ENCODE measurements at regions not wholly inside any gene's neighbourhood (a gene's known extent, or its start where the extent isn't known, plus 50 kb on each side); places are given as distances from the start of the nearest gene placed in this dataset.
A peak's percentile ranks its signal among the peaks of the same experiment; 100 is the strongest.
"Not testable (repeated sequence)": the region's sequence is repeated elsewhere in the genome, so short reads cannot be mapped to it uniquely, and the experiment has no call there.

- not testable (repeated sequence) for DNase-seq
These were observed 75.1 kb downstream of the LYZL1 start for GRCh38 chr10:29363930-29364329.

DNA sequence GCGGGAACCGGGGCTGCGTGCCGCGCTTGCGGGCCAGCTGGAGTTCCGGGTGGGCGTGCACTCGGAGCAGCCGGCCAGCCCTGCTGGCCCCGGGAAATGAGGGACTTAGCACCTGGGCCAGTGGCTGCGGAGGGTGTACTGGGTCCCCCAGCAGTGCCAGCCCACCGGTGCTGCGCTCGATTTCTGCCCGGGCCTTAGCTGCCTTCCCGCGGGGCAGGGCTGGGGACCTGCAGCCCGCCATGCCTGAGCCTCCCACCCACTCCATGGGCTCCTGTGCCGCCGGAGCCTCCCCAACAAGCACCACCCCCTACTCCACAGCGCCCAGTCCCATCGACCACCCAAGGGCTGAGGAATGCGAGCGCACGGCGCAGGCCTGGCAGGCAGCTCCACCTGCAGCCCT lies 77.3 kb downstream of the LYZL1 start:
- not testable (repeated sequence) for DNase-seq

DNA sequence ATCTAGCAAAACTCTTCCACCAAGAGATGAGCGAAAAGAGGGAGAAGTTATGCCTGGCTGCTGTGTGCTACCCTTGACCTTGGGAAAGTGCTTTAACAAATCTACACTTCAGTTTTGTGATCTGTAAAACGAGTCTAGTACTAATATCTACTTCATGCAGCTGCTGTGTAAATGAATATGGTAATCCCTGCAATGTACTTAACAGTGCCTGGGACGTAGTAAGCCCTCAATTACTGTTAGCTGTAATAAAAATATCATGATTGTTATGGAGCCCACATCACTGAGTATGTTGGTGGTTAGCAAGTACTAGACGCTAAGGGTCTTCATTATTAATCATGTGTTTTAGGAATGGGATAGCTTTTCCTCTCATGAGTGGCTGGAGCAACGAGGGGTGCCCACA lies 80.5 kb downstream of the LYZL1 start:
- no peak for DNase-seq

- DNase-seq = no peak
These were observed 81.5 kb downstream of the LYZL1 start for GRCh38 chr10:29370097-29371092.

GRCh38 chr10:29372920-29373319 lies 84.0 kb downstream of the LYZL1 start:
- DNase-seq = no peak

- no peak for DNase-seq
These were observed 85.3 kb downstream of the LYZL1 start for GRCh38 chr10:29374162-29374561.

GRCh38 chr10:29375888-29376287 lies 87.0 kb downstream of the LYZL1 start:
- no peak for DNase-seq

GRCh38 chr10:29377333-29377961 lies 88.6 kb downstream of the LYZL1 start:
- DNase-seq = no peak

GRCh38 chr10:29378106-29378505 lies 89.2 kb downstream of the LYZL1 start:
- DNase-seq = no peak

GRCh38 chr10:29379208-29379607 lies 90.3 kb downstream of the LYZL1 start:
- DNase-seq = no peak

- not testable (repeated sequence) for DNase-seq
These were observed 91.1 kb downstream of the LYZL1 start for GRCh38 chr10:29379777-29380598.

DNA sequence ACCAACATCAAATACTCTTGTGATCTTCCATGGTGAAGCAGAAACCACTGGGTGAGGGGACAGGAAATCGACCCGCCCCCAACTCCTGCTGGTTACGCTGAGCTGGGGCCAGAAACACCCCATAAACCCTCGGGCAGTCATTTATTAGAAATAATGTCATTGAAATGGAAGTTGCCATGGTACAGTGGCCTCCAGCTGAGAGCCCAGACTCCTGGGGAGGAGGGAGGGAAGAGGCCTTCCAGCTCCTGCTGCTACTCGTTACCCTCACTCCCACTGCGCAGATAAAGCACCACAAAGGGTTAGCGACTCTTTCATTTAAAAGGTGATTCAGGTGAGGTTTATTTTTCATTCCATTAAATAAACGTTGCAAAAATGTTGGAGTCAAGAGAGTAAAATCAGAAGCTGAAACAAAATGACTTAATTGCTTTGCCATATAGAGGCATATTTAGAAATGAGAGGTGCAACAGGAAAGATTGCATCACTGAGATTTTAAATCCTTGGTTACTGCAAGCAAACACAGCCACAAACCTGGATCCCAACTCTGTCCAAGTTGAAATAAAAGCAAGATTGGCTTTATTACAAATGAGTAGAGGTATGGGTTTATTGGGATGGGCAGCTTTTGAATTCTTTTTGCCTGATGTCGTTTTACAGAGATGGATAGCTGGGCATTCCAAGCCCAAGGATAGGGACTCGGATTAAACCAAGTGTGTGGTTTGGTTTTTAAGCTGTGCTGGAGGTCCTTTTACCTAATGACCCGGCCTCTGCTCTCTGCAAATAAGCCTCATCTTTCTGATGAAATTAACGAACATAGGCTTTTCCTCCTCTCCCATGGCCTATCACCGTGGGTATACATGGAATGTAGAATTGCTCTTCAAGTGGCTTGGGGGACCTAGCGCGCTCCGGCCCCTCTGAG lies 92.0 kb downstream of the LYZL1 start:
- DNase-seq = not testable (repeated sequence)

GRCh38 chr10:29386342-29386999 lies 97.6 kb downstream of the LYZL1 start:
- DNase-seq = no peak

- DNase-seq = peak; percentile 64
These were observed 98.4 kb downstream of the LYZL1 start for GRCh38 chr10:29387269-29387668.

DNA sequence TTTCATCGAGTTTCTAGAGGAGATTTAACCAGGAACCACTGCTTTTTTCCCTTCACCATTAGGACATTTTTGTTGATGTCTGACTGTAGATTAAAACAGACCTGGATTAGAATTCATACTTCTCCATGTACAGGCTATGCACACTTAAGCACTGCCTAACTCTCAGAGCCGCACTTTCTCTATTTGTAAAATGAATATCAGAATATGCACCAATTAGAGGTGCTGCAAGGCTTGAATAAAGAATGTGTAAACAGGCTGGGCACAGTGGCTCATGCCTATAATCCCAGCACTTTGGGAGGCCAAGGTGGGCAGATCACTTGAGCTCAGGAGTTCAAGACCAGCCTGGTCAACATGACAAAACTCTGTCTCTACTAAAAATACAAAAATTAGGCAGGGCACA lies 99.2 kb downstream of the LYZL1 start:
- DNase-seq = not testable (repeated sequence)

GRCh38 chr10:29389493-29389892 lies 100.6 kb downstream of the LYZL1 start:
- DNase-seq = no peak

DNA sequence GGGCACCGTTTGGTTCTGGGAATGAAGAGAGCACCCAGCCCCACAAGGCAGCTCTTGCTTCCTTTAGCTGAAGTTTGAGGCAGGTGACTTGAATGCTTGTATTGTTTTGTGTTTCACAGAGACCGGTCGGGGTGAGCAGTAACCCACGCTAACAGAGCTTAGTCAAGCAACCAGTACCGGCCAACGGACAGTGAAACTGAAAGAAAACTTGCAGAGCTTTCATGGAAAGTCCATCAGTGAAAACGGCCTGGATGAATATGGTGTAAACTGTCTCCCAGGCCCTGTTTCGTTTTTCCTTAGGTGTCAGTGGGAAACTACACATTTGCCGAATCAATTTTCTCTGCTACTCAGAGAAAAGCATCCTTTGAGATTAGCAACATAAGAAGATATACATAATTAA lies 101.1 kb downstream of the LYZL1 start:
- no peak for DNase-seq

- DNase-seq = peak; percentile 18
These were observed 103.6 kb downstream of the LYZL1 start for GRCh38 chr10:29392376-29393021.

GRCh38 chr10:29394321-29394932 lies 105.6 kb downstream of the LYZL1 start:
- no peak for DNase-seq

- DNase-seq = no peak
These were observed 106.5 kb downstream of the LYZL1 start for GRCh38 chr10:29395409-29395808.

GRCh38 chr10:29397221-29397620 lies 108.4 kb downstream of the LYZL1 start:
- DNase-seq = no peak

All from NCI-H1105 (cell line).